ENCODE measurements at regions not wholly inside any gene's neighbourhood (a gene's known extent, or its start where the extent isn't known, plus 50 kb on each side); places are given as distances from the start of the nearest gene placed in this dataset.

DNA sequence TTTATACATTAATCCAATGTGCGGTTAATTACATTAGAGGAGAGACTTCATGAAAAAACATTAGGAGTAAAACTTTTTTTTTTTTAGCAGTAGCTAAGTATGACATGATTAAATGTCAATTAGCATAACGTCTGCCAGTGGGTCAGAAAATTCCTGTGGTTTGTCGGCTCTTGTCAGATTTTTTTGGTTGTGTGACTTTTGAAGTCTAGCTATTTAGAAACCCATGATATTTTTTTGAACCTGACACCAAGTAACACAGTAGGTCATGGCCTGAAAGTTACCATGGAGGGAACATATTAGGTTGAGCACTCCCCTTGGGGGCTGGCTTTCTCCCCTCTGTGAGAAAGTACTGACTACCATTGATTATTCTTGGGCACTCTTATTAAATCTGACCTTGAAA is 84.8 kb upstream of the ALDH1A1 start:
- intact Hi-C loops (cut with micrococcal nuclease; ENCODE audit: unreplicated experiment), result loop anchor here (2.0 to 5.0 kb wide), 2 partner anchors 41 to 140 kb away; no protein-coding TSS in a partner anchor
- H2AFZ ChIP-seq, result no peak overlapping the region
- no peaks in the 10 kb centered on the region for H3K27me3 ChIP-seq (ENCODE audit: insufficient read depth, low read depth)
- no peaks in the 10 kb centered on the region for H3K79me2 ChIP-seq (ENCODE audit: low read depth)
- H3F3A ChIP-seq (ENCODE audit: insufficient read depth, low read depth), result peaks cover 6% of the 10 kb centered on the region
- no peak overlapping the region for H3K4me3 ChIP-seq
- H4K20me1 ChIP-seq (ENCODE audit: insufficient read depth), result no peaks in the 10 kb centered on the region
- H3K27ac ChIP-seq, result no peak overlapping the region
- BruUV-seq (replicated peaks), result no TSS peak
- H3K4me1 ChIP-seq (replicated peaks; ENCODE audit: insufficient read depth), result peaks cover 30% of the 10 kb centered on the region
- TF ChIP-seq EZH2 (IDR thresholded peaks at IDR 0.05; ENCODE audit: low read depth), result no peak
- no peak for TF ChIP-seq CTCF (conservative IDR thresholded peaks at IDR 0.05)
- peak; percentile 30 to 50 for DNase-seq
- no peaks in the 10 kb centered on the region for H3K36me3 ChIP-seq (ENCODE audit: low read depth)
- H3K9me2 ChIP-seq (ENCODE audit: insufficient read depth), result no peaks in the 10 kb centered on the region
- ChIA-PET CTCF (interaction anchor here (0.6 kb wide), 2 partner anchors 105 to 166 kb away, joined by 4 to 24 read pairs; no protein-coding TSS in a partner anchor), POLR2A (ENCODE audit: unreplicated experiment) (interaction anchor here (0.6 to 0.7 kb wide), 4 partner anchors 11 to 704 kb away, joined by 4 to 11 read pairs (median 8); no protein-coding TSS in a partner anchor)
- H3K9me3 ChIP-seq (ENCODE audit: insufficient read depth, low read depth), result no peaks in the 10 kb centered on the region; the same call in 1 of the 2 replicates
- H3K4me2 ChIP-seq, result no peak overlapping the region; the same call in 1 of the 2 replicates

GRCh38 chr9:73034962-73035361 is 82.1 kb upstream of the ALDH1A1 start:
- CTCF ChIA-PET, result no interaction called here
- no peak overlapping the region for H3K27ac ChIP-seq
- no peak overlapping the region for H3K4me3 ChIP-seq
- no peaks in the 10 kb centered on the region for H3K27me3 ChIP-seq (ENCODE audit: insufficient read depth, low read depth)
- no peaks in the 10 kb centered on the region for H4K20me1 ChIP-seq (ENCODE audit: insufficient read depth)
- no peak for DNase-seq
- peaks cover 24% of the 10 kb centered on the region for H3K4me1 ChIP-seq (replicated peaks; ENCODE audit: insufficient read depth)
- no peaks in the 10 kb centered on the region; the same call in 1 of the 2 replicates for H3F3A ChIP-seq (ENCODE audit: insufficient read depth, low read depth)
- H3K4me2 ChIP-seq, result no peak overlapping the region
- no peaks in the 10 kb centered on the region for H3K9me3 ChIP-seq (ENCODE audit: insufficient read depth, low read depth)
- no peaks in the 10 kb centered on the region for H3K36me3 ChIP-seq (ENCODE audit: low read depth)
- no TSS peak for BruUV-seq (replicated peaks)
- no peaks in the 10 kb centered on the region for H3K79me2 ChIP-seq (ENCODE audit: low read depth)
- intact Hi-C loops (cut with micrococcal nuclease; ENCODE audit: unreplicated experiment), result loop anchor here (5.0 kb wide), 1 partner anchor 142 kb away; no protein-coding TSS in a partner anchor
- no peaks in the 10 kb centered on the region for H3K9me2 ChIP-seq (ENCODE audit: insufficient read depth)
- no peak for TF ChIP-seq CTCF (conservative IDR thresholded peaks at IDR 0.05)
- no peak for TF ChIP-seq EZH2 (IDR thresholded peaks at IDR 0.05; ENCODE audit: low read depth)
- no peak overlapping the region for H2AFZ ChIP-seq
- POLR2A ChIA-PET (ENCODE audit: unreplicated experiment), result no interaction called here

GRCh38 chr9:73031350-73031749 is 78.5 kb upstream of the ALDH1A1 start:
- no peak for DNase-seq
- Histone ChIP-seq H2AFZ (0 out of 2 replicates have a peak overlapping the region, but pooled peaks have one; percentile 34), H3K9me2 (ENCODE audit: insufficient read depth) (no peaks in the 10 kb centered on the region), H3F3A (ENCODE audit: insufficient read depth, low read depth) (no peaks in the 10 kb centered on the region), H3K27me3 (ENCODE audit: insufficient read depth, low read depth) (no peaks in the 10 kb centered on the region), H3K4me3 (no peak overlapping the region), H3K4me1 (replicated peaks; ENCODE audit: insufficient read depth) (no peaks in the 10 kb centered on the region), H3K27ac (no peak overlapping the region), H4K20me1 (ENCODE audit: insufficient read depth) (no peaks in the 10 kb centered on the region), H3K36me3 (ENCODE audit: low read depth) (no peaks in the 10 kb centered on the region), H3K79me2 (ENCODE audit: low read depth) (no peaks in the 10 kb centered on the region), H3K4me2 (no peak overlapping the region), H3K9me3 (ENCODE audit: insufficient read depth, low read depth) (no peaks in the 10 kb centered on the region)
- intact Hi-C loops (cut with micrococcal nuclease; ENCODE audit: unreplicated experiment), result no loop called here
- TF ChIP-seq CTCF (conservative IDR thresholded peaks at IDR 0.05), result no peak
- no peak for TF ChIP-seq EZH2 (IDR thresholded peaks at IDR 0.05; ENCODE audit: low read depth)
- BruUV-seq (replicated peaks), result no TSS peak
- ChIA-PET POLR2A (ENCODE audit: unreplicated experiment) (no interaction called here), CTCF (no interaction called here)
